SK-N-MC (cell line): ENCODE measurements at regions not wholly inside any gene's neighbourhood (a gene's known extent, or its start where the extent isn't known, plus 50 kb on each side); places are given as distances from the start of the nearest gene placed in this dataset.
"Not testable (repeated sequence)": the region's sequence is repeated elsewhere in the genome, so short reads cannot be mapped to it uniquely, and the experiment has no call there.

ENCODE experiments used
- DNase-seq: peaks from one replicate; pipeline ENCODE4 v3.0.0-alpha.2; 2011; ENCODE audit warnings: low read depth, low spot score
- H3K27ac ChIP-seq: fragments of 200-600 bp; sonication (generic); 2 replicates; pipeline ENCODE4 v1.5.1; 2016; ENCODE audit warnings: mixed run types
- H3K36me3 ChIP-seq: fragments of 200-600 bp; sonication (generic); 2 replicates; pipeline ENCODE4 v1.6.1; 2017; ENCODE audit warnings: antibody characterized with exemption, low read length, mixed read lengths; ENCODE audit not compliant: insufficient read depth
- H3K4me3 ChIP-seq: fragments of 200-600 bp; sonication (generic); 2 replicates; pipeline ENCODE4 v1.5.1; 2016
- H3K9ac ChIP-seq: fragments of 200-600 bp; sonication (generic); 2 replicates; pipeline ENCODE4 v1.8.0; 2017; ENCODE audit warnings: mixed run types, mixed read lengths; ENCODE audit not compliant: insufficient read length
- H3K9me3 ChIP-seq: fragments of 200-600 bp; sonication (generic); 2 replicates; pipeline ENCODE4 v1.6.1; 2017; ENCODE audit warnings: low read depth, mild to moderate bottlenecking, antibody characterized with exemption, low read length, moderate library complexity, mixed read lengths
- EZH2 ChIP-seq: fragments of 200-600 bp; sonication (generic); IDR thresholded peaks from one replicate; pipeline ENCODE4 v1.6.1; 2017; ENCODE audit warnings: antibody characterized with exemption
- FOXP2 ChIP-seq: optimal IDR thresholded peaks from 2 replicates; pipeline ENCODE3; 2011; ENCODE audit warnings: mild to moderate bottlenecking, moderate library complexity; ENCODE audit not compliant: insufficient read depth; ENCODE audit errors: extremely low read length, control extremely low read depth
- POLR2AphosphoS5 ChIP-seq: IDR thresholded peaks from 2 replicates; pipeline ENCODE4 v1.6.1; 2012; ENCODE audit warnings: mild to moderate bottlenecking, low read depth, low read length, borderline replicate concordance

- no peaks in the 10 kb centered on the region for H3K36me3 ChIP-seq
- TF ChIP-seq POLR2AphosphoS5, result no peak
- H3K4me3 ChIP-seq, result no peak overlapping the region
- no peak overlapping the region for H3K27ac ChIP-seq
- no peaks in the 10 kb centered on the region for H3K9me3 ChIP-seq
- DNase-seq, result no peak
- H3K9ac ChIP-seq, result no peak overlapping the region
These were observed 539.3 kb downstream of the NR2F2 start for GRCh38 chr15:96869790-96870189.

DNA sequence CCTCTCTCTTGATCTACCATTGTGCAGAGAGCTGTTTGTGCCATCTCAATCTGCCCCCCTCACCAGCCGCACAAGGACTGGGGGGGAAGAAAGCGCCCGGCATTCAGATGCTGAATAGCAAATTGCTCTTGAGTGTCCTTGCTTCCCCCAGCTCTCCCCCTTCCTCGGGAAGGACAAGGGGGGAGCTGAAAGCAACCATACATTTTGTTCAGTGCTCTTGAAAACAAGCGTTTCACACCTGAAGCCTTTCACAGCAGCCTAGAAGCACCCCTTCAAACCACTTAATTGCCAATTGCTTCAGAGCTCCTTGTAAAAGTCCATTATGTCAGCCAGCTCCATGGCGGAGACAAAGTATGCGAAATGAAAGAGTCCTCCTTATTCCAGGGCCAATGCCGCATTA lies 540.1 kb downstream of the NR2F2 start:
- Histone ChIP-seq H3K36me3 (no peaks in the 10 kb centered on the region), H3K9me3 (no peaks in the 10 kb centered on the region), H3K4me3 (no peak overlapping the region), H3K27ac (no peak overlapping the region), H3K9ac (no peak overlapping the region)
- no peak for DNase-seq
- TF ChIP-seq FOXP2, result no peak
- TF ChIP-seq POLR2AphosphoS5, result no peak
- no peak for TF ChIP-seq EZH2

- H3K36me3 ChIP-seq, DNase-seq, H3K27ac ChIP-seq, H3K9ac ChIP-seq, H3K9me3 ChIP-seq, H3K4me3 ChIP-seq: not testable (repeated sequence)
These were observed 546.9 kb downstream of the NR2F2 start for GRCh38 chr15:96877442-96877841.

- DNase-seq, result no peak
- no peak overlapping the region for H3K9ac ChIP-seq
- TF ChIP-seq FOXP2 (no peak), EZH2 (no peak), POLR2AphosphoS5 (no peak)
- H3K4me3 ChIP-seq, result no peak overlapping the region
- H3K27ac ChIP-seq, result no peak overlapping the region
- H3K9me3 ChIP-seq, result no peaks in the 10 kb centered on the region
- H3K36me3 ChIP-seq, result no peaks in the 10 kb centered on the region
These were observed 547.6 kb downstream of the NR2F2 start for GRCh38 chr15:96878129-96878528.

GRCh38 chr15:96882121-96882772 lies 551.7 kb downstream of the NR2F2 start:
- no peaks in the 10 kb centered on the region for H3K9me3 ChIP-seq
- no peak for DNase-seq
- H3K36me3 ChIP-seq, result no peaks in the 10 kb centered on the region
- no peak overlapping the region for H3K9ac ChIP-seq
- no peak overlapping the region for H3K4me3 ChIP-seq
- H3K27ac ChIP-seq, result no peak overlapping the region
- TF ChIP-seq EZH2 (no peak), FOXP2 (no peak), POLR2AphosphoS5 (no peak)

- no peak overlapping the region for H3K4me3 ChIP-seq
- no peak overlapping the region for H3K9ac ChIP-seq
- no peaks in the 10 kb centered on the region for H3K36me3 ChIP-seq
- DNase-seq, result no peak
- no peak for TF ChIP-seq FOXP2
- TF ChIP-seq POLR2AphosphoS5, result no peak
- TF ChIP-seq EZH2, result no peak
- no peaks in the 10 kb centered on the region for H3K9me3 ChIP-seq
- no peak overlapping the region for H3K27ac ChIP-seq
These were observed 557.2 kb downstream of the NR2F2 start for GRCh38 chr15:96887730-96888129.

DNA sequence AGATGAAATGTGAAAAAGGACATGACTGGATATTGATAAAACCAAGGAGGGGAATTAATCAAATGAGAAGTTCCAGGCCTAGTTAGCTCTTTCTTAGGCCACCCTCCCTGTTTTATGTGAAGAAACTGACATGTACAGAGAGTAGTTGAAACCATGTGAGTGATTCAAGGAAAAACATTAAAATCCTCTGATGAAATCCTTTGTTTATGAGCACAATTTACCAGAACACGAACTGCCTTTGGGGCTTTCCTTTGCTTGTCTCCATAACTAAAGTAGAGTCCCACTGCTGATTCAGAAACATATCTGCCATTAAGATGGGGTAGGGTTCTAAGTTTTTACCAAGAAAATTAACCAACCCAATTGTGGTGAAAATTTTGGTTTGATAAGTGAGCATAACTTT lies 558.3 kb downstream of the NR2F2 start:
- DNase-seq, result no peak
- Histone ChIP-seq H3K9ac (no peak overlapping the region), H3K4me3 (no peak overlapping the region), H3K9me3 (no peaks in the 10 kb centered on the region), H3K27ac (no peak overlapping the region), H3K36me3 (no peaks in the 10 kb centered on the region)
- TF ChIP-seq EZH2 (no peak), POLR2AphosphoS5 (no peak), FOXP2 (no peak)

DNA sequence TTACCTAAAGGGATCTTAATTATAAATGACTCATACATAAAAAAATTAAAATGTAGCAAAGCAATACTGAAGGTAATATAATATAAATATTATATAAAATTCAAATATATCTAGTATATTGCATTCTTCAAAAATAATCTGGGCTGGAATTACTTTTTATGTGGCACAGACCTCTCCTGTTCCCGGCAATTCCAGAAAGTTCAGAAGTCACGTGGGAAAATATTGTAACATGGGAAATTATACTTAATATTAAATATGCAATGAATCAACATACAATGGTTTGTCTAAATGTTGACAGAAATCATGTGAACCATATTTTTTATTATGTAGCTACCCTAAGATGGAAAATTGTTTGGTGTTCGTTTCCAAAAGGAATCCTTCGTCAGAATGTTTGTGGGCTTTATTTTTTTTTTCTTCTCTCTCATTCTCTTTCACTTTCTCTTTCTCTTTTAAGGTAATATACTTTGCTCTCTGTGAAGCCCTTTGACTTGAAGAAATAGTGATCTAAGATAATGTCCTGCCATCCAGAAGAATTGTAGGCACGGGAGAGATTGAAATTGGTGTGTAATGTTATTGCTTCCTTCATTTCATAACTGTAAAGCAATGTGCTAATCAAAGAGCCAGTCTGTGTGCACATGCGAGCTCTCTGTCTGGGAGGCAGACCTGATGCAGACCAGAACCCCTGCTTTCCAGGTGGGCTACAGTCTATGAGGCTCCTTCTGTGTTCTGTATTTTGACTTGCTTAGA lies 559.4 kb downstream of the NR2F2 start:
- Histone ChIP-seq H3K4me3 (no peak overlapping the region), H3K27ac (no peak overlapping the region), H3K9me3 (no peaks in the 10 kb centered on the region), H3K9ac (no peak overlapping the region), H3K36me3 (no peaks in the 10 kb centered on the region)
- DNase-seq, result no peak
- TF ChIP-seq POLR2AphosphoS5 (no peak), EZH2 (no peak), FOXP2 (no peak)

DNA sequence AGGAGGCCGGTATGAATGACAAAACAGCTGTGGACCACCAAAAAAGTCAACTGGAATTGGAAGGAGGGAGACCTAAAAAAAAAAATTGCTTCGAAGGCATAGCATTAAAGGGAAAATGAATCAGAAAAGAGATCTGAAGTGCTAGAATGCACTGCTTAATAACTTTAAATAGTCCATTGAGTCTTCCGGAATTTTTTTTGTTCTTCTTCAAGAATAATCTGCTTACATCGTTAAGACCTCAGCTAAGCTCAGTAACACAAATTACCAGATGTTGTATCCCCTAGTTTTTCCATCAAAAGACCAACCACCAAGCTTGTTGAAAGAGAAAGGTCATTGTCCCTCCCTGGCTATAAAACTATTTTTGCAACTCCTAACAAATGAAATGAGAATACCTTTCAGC lies 560.5 kb downstream of the NR2F2 start:
- Histone ChIP-seq H3K36me3 (no peaks in the 10 kb centered on the region), H3K9ac (no peak overlapping the region), H3K4me3 (no peak overlapping the region), H3K9me3 (no peaks in the 10 kb centered on the region), H3K27ac (no peak overlapping the region)
- TF ChIP-seq POLR2AphosphoS5, result no peak
- TF ChIP-seq FOXP2, result no peak
- no peak for TF ChIP-seq EZH2
- DNase-seq, result no peak
